Activated CD4-positive, CD25-positive, alpha-beta regulatory T cell treated with anti-CD3 and anti-CD28 coated beads, Interleukin-2, amount 50 U/mL, for 24 hours (primary cell): ENCODE measurements at regions not wholly inside any gene's neighbourhood (a gene's known extent, or its start where the extent isn't known, plus 50 kb on each side); places are given as distances from the start of the nearest gene placed in this dataset.

Experiments used
- ATAC-seq, 2 donors: fragments of 150-1000 bp; cut with Tn5 transposase; one replicate each; pipeline ENCODE4 v1.10.0; 2021; ENCODE audit warnings: mild to moderate bottlenecking in 1 of 2, moderate library complexity in 1 of 2

GRCh38 chr10:30256084-30256483 is 93.0 kb downstream of the MTPAP start:
- no peak for ATAC-seq

- no peak for ATAC-seq
Measured at GRCh38 chr10:30254926-30255325, 94.2 kb downstream of the MTPAP start.

GRCh38 chr10:30248728-30249127 is 100.3 kb downstream of the MTPAP start:
- no peak for ATAC-seq

GRCh38 chr10:30247704-30248103 is 101.4 kb downstream of the MTPAP start:
- no peak for ATAC-seq

GRCh38 chr10:30241422-30242110 is 107.5 kb downstream of the MTPAP start:
- no peak for ATAC-seq

GRCh38 chr10:30238836-30239235 is 110.2 kb downstream of the MTPAP start:
- ATAC-seq = no peak

GRCh38 chr10:30233186-30233959 is 115.7 kb downstream of the MTPAP start:
- no peak for ATAC-seq

GRCh38 chr10:30231709-30232108 is 117.4 kb downstream of the MTPAP start:
- no peak for ATAC-seq

GRCh38 chr10:30231071-30231652 is 117.9 kb downstream of the MTPAP start:
- peak; percentile 46 to 69 for ATAC-seq

- no peak for ATAC-seq
Measured at GRCh38 chr10:30229536-30229935, 119.5 kb downstream of the MTPAP start.

- ATAC-seq = no peak
Measured at GRCh38 chr10:30228417-30229036, 120.6 kb downstream of the MTPAP start.

- no peak for ATAC-seq
Measured at GRCh38 chr10:30227481-30227880, 121.6 kb downstream of the MTPAP start.

GRCh38 chr10:30219971-30220751 is 128.9 kb downstream of the MTPAP start:
- ATAC-seq = no peak

GRCh38 chr10:30216821-30217220 is 132.3 kb downstream of the MTPAP start:
- ATAC-seq = no peak

GRCh38 chr10:30215623-30216022 is 133.5 kb downstream of the MTPAP start:
- ATAC-seq = no peak

- no peak for ATAC-seq
Measured at GRCh38 chr10:30215141-30215540, 133.9 kb downstream of the MTPAP start.

- ATAC-seq = no peak
Measured at GRCh38 chr10:30210296-30210695, 138.8 kb downstream of the MTPAP start.

GRCh38 chr10:30208330-30208729 is 140.7 kb downstream of the MTPAP start:
- ATAC-seq = no peak

GRCh38 chr10:30207485-30208052 is 141.5 kb downstream of the MTPAP start:
- ATAC-seq = no peak

GRCh38 chr10:30200017-30200415 is 140.6 kb upstream of the JCAD start:
- no peak for ATAC-seq

- ATAC-seq = no peak
Measured at GRCh38 chr10:30199376-30200016, 140.1 kb upstream of the JCAD start.

- no peak for ATAC-seq
Measured at GRCh38 chr10:30197186-30197585, 137.8 kb upstream of the JCAD start.
